ENCODE measurements at regions not wholly inside any gene's neighbourhood (a gene's known extent, or its start where the extent isn't known, plus 50 kb on each side); places are given as distances from the start of the nearest gene placed in this dataset.

DNA sequence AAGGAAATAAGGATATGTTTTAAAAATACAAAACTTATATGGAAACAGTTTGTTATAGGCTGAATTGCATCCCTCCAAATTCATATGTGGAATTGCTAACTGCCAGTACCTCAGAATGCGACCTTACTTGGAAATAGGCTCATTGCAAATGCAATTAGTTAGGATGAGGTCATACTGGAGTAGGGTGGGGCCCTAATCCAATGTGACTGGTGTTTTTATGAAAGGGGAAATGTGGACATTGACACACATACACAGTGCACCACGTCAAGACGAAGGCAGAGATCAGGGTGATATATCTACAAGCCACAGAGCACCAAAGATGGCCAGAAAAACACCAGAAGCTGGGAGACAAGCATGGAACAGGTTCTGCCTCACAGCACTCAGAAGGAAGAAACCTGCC is 494.2 kb downstream of the TSN start:
- TF ChIP-seq POLR2A (IDR thresholded peaks at IDR 0.05; ENCODE audit: extremely low read depth, insufficient read length): no peak
- TF ChIP-seq MYC (IDR thresholded peaks at IDR 0.05; ENCODE audit: low read depth, low read length): no peak
- TF ChIP-seq, protein P1, sequence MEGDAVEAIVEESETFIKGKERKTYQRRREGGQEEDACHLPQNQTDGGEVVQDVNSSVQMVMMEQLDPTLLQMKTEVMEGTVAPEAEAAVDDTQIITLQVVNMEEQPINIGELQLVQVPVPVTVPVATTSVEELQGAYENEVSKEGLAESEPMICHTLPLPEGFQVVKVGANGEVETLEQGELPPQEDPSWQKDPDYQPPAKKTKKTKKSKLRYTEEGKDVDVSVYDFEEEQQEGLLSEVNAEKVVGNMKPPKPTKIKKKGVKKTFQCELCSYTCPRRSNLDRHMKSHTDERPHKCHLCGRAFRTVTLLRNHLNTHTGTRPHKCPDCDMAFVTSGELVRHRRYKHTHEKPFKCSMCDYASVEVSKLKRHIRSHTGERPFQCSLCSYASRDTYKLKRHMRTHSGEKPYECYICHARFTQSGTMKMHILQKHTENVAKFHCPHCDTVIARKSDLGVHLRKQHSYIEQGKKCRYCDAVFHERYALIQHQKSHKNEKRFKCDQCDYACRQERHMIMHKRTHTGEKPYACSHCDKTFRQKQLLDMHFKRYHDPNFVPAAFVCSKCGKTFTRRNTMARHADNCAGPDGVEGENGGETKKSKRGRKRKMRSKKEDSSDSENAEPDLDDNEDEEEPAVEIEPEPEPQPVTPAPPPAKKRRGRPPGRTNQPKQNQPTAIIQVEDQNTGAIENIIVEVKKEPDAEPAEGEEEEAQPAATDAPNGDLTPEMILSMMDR (IDR thresholded peaks at IDR 0.05; ENCODE audit: low read depth, low read length): no peak
- TF ChIP-seq, protein P2, sequence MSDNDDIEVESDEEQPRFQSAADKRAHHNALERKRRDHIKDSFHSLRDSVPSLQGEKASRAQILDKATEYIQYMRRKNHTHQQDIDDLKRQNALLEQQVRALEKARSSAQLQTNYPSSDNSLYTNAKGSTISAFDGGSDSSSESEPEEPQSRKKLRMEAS (IDR thresholded peaks at IDR 0.05; ENCODE audit: low read depth, low read length): no peak
